ENCODE measurements at regions not wholly inside any gene's neighbourhood (a gene's known extent, or its start where the extent isn't known, plus 50 kb on each side); places are given as distances from the start of the nearest gene placed in this dataset.
"Not testable (repeated sequence)": the region's sequence is repeated elsewhere in the genome, so short reads cannot be mapped to it uniquely, and the experiment has no call there.

- ChIA-PET POLR2A (ENCODE audit: unreplicated experiment) (no interaction called here), CTCF (no interaction called here)
- no peak overlapping the region for H3K4me2 ChIP-seq
- peaks cover 2% of the 10 kb centered on the region; the same call in 1 of the 2 replicates for H4K20me1 ChIP-seq (ENCODE audit: insufficient read depth)
- no peaks in the 10 kb centered on the region for H3K27me3 ChIP-seq (ENCODE audit: insufficient read depth, low read depth)
- BruUV-seq (replicated peaks), result no TSS peak
- intact Hi-C loops (cut with micrococcal nuclease; ENCODE audit: unreplicated experiment), result no loop called here
- no peaks in the 10 kb centered on the region for H3K9me2 ChIP-seq (ENCODE audit: insufficient read depth)
- H3F3A ChIP-seq (ENCODE audit: insufficient read depth, low read depth), result no peaks in the 10 kb centered on the region
- H3K4me3 ChIP-seq, result no peak overlapping the region
- H3K36me3 ChIP-seq (ENCODE audit: low read depth), result no peaks in the 10 kb centered on the region
- H3K27ac ChIP-seq, result no peak overlapping the region
- H3K4me1 ChIP-seq (replicated peaks; ENCODE audit: insufficient read depth), result no peaks in the 10 kb centered on the region
- no peaks in the 10 kb centered on the region for H3K79me2 ChIP-seq (ENCODE audit: low read depth)
- no peaks in the 10 kb centered on the region for H3K9me3 ChIP-seq (ENCODE audit: insufficient read depth, low read depth)
- H2AFZ ChIP-seq, result no peak overlapping the region
- DNase-seq, result no peak
- TF ChIP-seq CTCF (conservative IDR thresholded peaks at IDR 0.05) (no peak), EZH2 (IDR thresholded peaks at IDR 0.05; ENCODE audit: low read depth) (no peak)
Observed at GRCh38 chr7:66542528-66543269, 86.0 kb upstream of the KCTD7 start.

- TF ChIP-seq EZH2 (IDR thresholded peaks at IDR 0.05; ENCODE audit: low read depth) (no peak), CTCF (conservative IDR thresholded peaks at IDR 0.05) (no peak)
- intact Hi-C loops (cut with micrococcal nuclease; ENCODE audit: unreplicated experiment), result no loop called here
- H3F3A ChIP-seq (ENCODE audit: insufficient read depth, low read depth), result no peaks in the 10 kb centered on the region
- ChIA-PET POLR2A (ENCODE audit: unreplicated experiment) (no interaction called here), CTCF (no interaction called here)
- H3K36me3 ChIP-seq (ENCODE audit: low read depth), result no peaks in the 10 kb centered on the region
- H3K9me2 ChIP-seq (ENCODE audit: insufficient read depth), result no peaks in the 10 kb centered on the region
- no peaks in the 10 kb centered on the region for H3K4me1 ChIP-seq (replicated peaks; ENCODE audit: insufficient read depth)
- H3K4me2 ChIP-seq, result no peak overlapping the region
- H3K4me3 ChIP-seq, result no peak overlapping the region
- no peaks in the 10 kb centered on the region for H3K9me3 ChIP-seq (ENCODE audit: insufficient read depth, low read depth)
- no TSS peak for BruUV-seq (replicated peaks)
- no peak for DNase-seq
- no peaks in the 10 kb centered on the region for H3K79me2 ChIP-seq (ENCODE audit: low read depth)
- H3K27ac ChIP-seq, result no peak overlapping the region
- no peaks in the 10 kb centered on the region for H4K20me1 ChIP-seq (ENCODE audit: insufficient read depth)
- H2AFZ ChIP-seq, result no peak overlapping the region
- no peaks in the 10 kb centered on the region for H3K27me3 ChIP-seq (ENCODE audit: insufficient read depth, low read depth)
Observed at GRCh38 chr7:66549466-66549865, 79.2 kb upstream of the KCTD7 start.

- H3K4me2 ChIP-seq, result no peak overlapping the region
- H3K4me3 ChIP-seq, result no peak overlapping the region
- H3K36me3 ChIP-seq (ENCODE audit: low read depth), result no peaks in the 10 kb centered on the region
- no peak overlapping the region for H3K27ac ChIP-seq
- no peaks in the 10 kb centered on the region for H3K4me1 ChIP-seq (replicated peaks; ENCODE audit: insufficient read depth)
- ChIA-PET CTCF (no interaction called here), POLR2A (ENCODE audit: unreplicated experiment) (no interaction called here)
- DNase-seq, result no peak
- no TSS peak for BruUV-seq (replicated peaks)
- peaks cover 13% of the 10 kb centered on the region for H4K20me1 ChIP-seq (ENCODE audit: insufficient read depth)
- no peaks in the 10 kb centered on the region for H3K79me2 ChIP-seq (ENCODE audit: low read depth)
- no peaks in the 10 kb centered on the region for H3K9me2 ChIP-seq (ENCODE audit: insufficient read depth)
- H2AFZ ChIP-seq, result no peak overlapping the region
- H3K9me3 ChIP-seq (ENCODE audit: insufficient read depth, low read depth), result no peaks in the 10 kb centered on the region
- no peaks in the 10 kb centered on the region for H3F3A ChIP-seq (ENCODE audit: insufficient read depth, low read depth)
- TF ChIP-seq EZH2 (IDR thresholded peaks at IDR 0.05; ENCODE audit: low read depth) (no peak), CTCF (conservative IDR thresholded peaks at IDR 0.05) (no peak)
- intact Hi-C loops (cut with micrococcal nuclease; ENCODE audit: unreplicated experiment), result no loop called here
- H3K27me3 ChIP-seq (ENCODE audit: insufficient read depth, low read depth), result no peaks in the 10 kb centered on the region
Observed at GRCh38 chr7:66553001-66553400, 75.7 kb upstream of the KCTD7 start.

- H3K79me2 ChIP-seq (ENCODE audit: low read depth); H3K9me3 ChIP-seq (ENCODE audit: insufficient read depth, low read depth); H3K27me3 ChIP-seq (ENCODE audit: insufficient read depth, low read depth); H2AFZ ChIP-seq; H3K27ac ChIP-seq; DNase-seq; H3K9me2 ChIP-seq (ENCODE audit: insufficient read depth); BruUV-seq (replicated peaks); POLR2A ChIA-PET (ENCODE audit: unreplicated experiment); H3K36me3 ChIP-seq (ENCODE audit: low read depth); H3K4me1 ChIP-seq (replicated peaks; ENCODE audit: insufficient read depth); H3K4me2 ChIP-seq; H3F3A ChIP-seq (ENCODE audit: insufficient read depth, low read depth); H3K4me3 ChIP-seq; intact Hi-C loops (cut with micrococcal nuclease; ENCODE audit: unreplicated experiment): not testable (repeated sequence)
- CTCF ChIA-PET, result interaction anchor here (0.5 kb wide), 1 partner anchor 186 kb away, joined by 9 read pairs; no protein-coding TSS in a partner anchor
- peaks cover 20% of the 10 kb centered on the region for H4K20me1 ChIP-seq (ENCODE audit: insufficient read depth)
Observed at GRCh38 chr7:66553675-66554074, 75.0 kb upstream of the KCTD7 start.

GRCh38 chr7:66554291-66554690 lies 74.4 kb upstream of the KCTD7 start:
- DNase-seq; H3F3A ChIP-seq (ENCODE audit: insufficient read depth, low read depth); intact Hi-C loops (cut with micrococcal nuclease; ENCODE audit: unreplicated experiment); H3K79me2 ChIP-seq (ENCODE audit: low read depth); H3K9me3 ChIP-seq (ENCODE audit: insufficient read depth, low read depth); POLR2A ChIA-PET (ENCODE audit: unreplicated experiment); H3K36me3 ChIP-seq (ENCODE audit: low read depth); BruUV-seq (replicated peaks); H2AFZ ChIP-seq; H3K9me2 ChIP-seq (ENCODE audit: insufficient read depth); H3K4me2 ChIP-seq; H3K27ac ChIP-seq; H3K27me3 ChIP-seq (ENCODE audit: insufficient read depth, low read depth); H3K4me3 ChIP-seq; H3K4me1 ChIP-seq (replicated peaks; ENCODE audit: insufficient read depth): not testable (repeated sequence)
- H4K20me1 ChIP-seq (ENCODE audit: insufficient read depth), result peaks cover 20% of the 10 kb centered on the region
- CTCF ChIA-PET, result interaction anchor here (0.5 kb wide), 1 partner anchor 185 kb away, joined by 9 read pairs; no protein-coding TSS in a partner anchor
